GM21528 (cell line): ENCODE measurements at regions not wholly inside any gene's neighbourhood (a gene's known extent, or its start where the extent isn't known, plus 50 kb on each side); places are given as distances from the start of the nearest gene placed in this dataset.
"Not testable (repeated sequence)": the region's sequence is repeated elsewhere in the genome, so short reads cannot be mapped to it uniquely, and the experiment has no call there.

Experiments
- ATAC-seq: cut with Tn5 transposase; IDR thresholded peaks from one replicate; pipeline ENCODE4 v1.9.1; 2021; ENCODE audit warnings: mild to moderate bottlenecking, moderate library complexity; ENCODE audit not compliant: unreplicated experiment, low FRiP score

- no peak for ATAC-seq
Observed at GRCh38 chr6:26278536-26278935, 86.5 kb upstream of the BTN3A2 start.

GRCh38 chr6:26279371-26279770, 85.6 kb upstream of the BTN3A2 start:
- ATAC-seq: not testable (repeated sequence)

- no peak for ATAC-seq
Observed at GRCh38 chr6:26280407-26280806, 84.6 kb upstream of the BTN3A2 start.

- ATAC-seq: no peak
Observed at GRCh38 chr6:26284537-26285142, 80.4 kb upstream of the BTN3A2 start.

GRCh38 chr6:26285143-26286134, 79.6 kb upstream of the BTN3A2 start:
- ATAC-seq: peak; percentile 74

GRCh38 chr6:26286168-26286877, 78.7 kb upstream of the BTN3A2 start:
- no peak for ATAC-seq

- no peak for ATAC-seq
Observed at GRCh38 chr6:26288155-26288554, 76.8 kb upstream of the BTN3A2 start.

GRCh38 chr6:26290941-26291340, 74.1 kb upstream of the BTN3A2 start:
- no peak for ATAC-seq

- no peak for ATAC-seq
Observed at GRCh38 chr6:26292709-26293108, 72.3 kb upstream of the BTN3A2 start.

- no peak for ATAC-seq
Observed at GRCh38 chr6:26294302-26294701, 70.7 kb upstream of the BTN3A2 start.

GRCh38 chr6:26295691-26296555, 69.1 kb upstream of the BTN3A2 start:
- no peak for ATAC-seq

GRCh38 chr6:26296556-26296856, 68.5 kb upstream of the BTN3A2 start:
- ATAC-seq: no peak

GRCh38 chr6:26296857-26297648, 67.9 kb upstream of the BTN3A2 start:
- no peak for ATAC-seq

- ATAC-seq: no peak
Observed at GRCh38 chr6:26299286-26300042, 65.5 kb upstream of the BTN3A2 start.

- ATAC-seq: no peak
Observed at GRCh38 chr6:26300043-26300331, 65.0 kb upstream of the BTN3A2 start.

- no peak for ATAC-seq
Observed at GRCh38 chr6:26300359-26300758, 64.6 kb upstream of the BTN3A2 start.

- ATAC-seq: no peak
Observed at GRCh38 chr6:26300828-26301227, 64.2 kb upstream of the BTN3A2 start.

GRCh38 chr6:26301638-26302037, 63.4 kb upstream of the BTN3A2 start:
- no peak for ATAC-seq

- no peak for ATAC-seq
Observed at GRCh38 chr6:26302941-26303559, 61.9 kb upstream of the BTN3A2 start.
